HG03432 (cell line): ENCODE measurements at regions not wholly inside any gene's neighbourhood (a gene's known extent, or its start where the extent isn't known, plus 50 kb on each side); places are given as distances from the start of the nearest gene placed in this dataset.
A peak's percentile ranks its signal among the peaks of the same experiment; 100 is the strongest.
"Not testable (repeated sequence)": the region's sequence is repeated elsewhere in the genome, so short reads cannot be mapped to it uniquely, and the experiment has no call there.

Source experiments
- ATAC-seq: cut with Tn5 transposase; IDR thresholded peaks from one replicate; pipeline ENCODE4 v1.9.1; 2021; ENCODE audit warnings: mild to moderate bottlenecking, moderate library complexity; ENCODE audit not compliant: unreplicated experiment

DNA sequence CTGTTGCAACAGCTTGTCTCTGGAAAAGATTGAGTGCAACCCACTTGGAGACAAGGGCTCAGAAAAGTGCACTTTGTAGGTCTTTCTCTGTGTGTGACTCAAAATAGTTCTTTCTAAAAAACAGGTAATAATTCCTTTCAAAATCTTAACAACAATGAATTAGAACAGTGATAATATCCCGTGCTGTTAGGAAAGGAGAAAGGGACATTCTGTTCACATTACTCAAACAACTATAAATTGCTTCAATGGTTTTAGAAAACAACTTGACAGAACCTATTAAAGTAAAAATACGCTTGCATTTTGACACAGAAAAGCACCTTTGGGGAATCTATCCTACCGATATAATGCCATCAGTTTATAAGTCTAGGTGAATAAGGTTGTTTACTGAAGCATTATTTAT lies 468.1 kb upstream of the DPP6 start:
- no peak for ATAC-seq

GRCh38 chr7:153588586-153588985 lies 463.6 kb upstream of the DPP6 start:
- ATAC-seq = no peak

DNA sequence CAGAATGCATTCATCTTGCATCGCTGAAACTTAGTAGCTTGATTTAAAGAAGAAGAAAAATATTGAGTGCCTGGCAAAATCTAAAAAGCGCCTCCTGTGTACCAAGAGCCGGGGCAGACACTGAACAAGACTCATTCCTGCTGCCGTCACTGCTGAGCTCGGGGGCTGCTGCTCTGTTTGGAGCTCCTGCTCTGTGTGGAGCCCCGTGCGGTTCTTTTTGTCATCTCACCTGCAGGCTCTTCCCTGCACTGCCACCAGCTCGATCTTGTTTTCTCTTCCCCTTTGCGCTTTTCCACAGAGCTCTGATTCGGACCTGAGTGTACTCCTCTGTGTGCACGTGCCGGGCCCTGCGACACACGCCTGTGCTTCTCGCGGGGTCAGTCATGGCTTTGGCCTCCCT lies 462.1 kb upstream of the DPP6 start:
- ATAC-seq = no peak

DNA sequence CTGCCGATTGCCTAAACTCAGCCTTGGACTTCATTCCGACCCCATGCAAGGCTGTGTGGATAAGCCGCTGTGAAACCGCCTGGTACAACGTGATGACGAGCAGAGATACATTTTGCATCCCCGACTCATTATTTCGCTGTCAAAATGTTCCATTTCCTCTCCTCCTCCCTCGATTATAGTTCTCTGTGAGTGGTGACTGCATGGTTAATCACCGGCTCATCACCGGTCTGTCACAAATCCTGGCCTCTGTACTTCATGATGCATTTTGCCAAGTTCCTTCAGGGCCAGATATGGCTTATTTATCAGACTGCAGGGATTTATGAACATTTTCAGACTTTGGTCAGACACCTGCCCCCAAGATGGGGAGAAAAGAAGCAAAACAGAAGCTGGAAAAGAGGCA lies 461.6 kb upstream of the DPP6 start:
- no peak for ATAC-seq

DNA sequence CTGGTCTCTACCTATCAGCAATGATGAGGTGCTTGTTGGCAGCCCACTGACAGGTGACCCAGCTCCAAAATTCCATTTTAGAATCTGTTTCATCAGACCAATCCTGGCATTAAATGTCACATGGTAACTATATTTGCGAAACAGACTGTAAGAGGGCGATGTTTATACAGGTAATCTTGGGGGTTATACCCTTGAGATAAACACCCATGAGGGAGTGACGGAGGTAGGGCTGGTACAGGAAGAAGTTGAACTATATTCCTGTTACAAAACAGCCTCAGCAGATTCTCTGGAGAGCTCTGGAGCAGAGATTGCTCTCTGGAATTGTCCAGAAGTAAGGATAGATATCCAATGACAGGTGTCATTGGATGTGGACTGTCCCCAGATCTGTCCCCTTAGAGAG lies 444.8 kb upstream of the DPP6 start:
- ATAC-seq = no peak

- no peak for ATAC-seq
These were observed 435.4 kb upstream of the DPP6 start for GRCh38 chr7:153616711-153617325.

DNA sequence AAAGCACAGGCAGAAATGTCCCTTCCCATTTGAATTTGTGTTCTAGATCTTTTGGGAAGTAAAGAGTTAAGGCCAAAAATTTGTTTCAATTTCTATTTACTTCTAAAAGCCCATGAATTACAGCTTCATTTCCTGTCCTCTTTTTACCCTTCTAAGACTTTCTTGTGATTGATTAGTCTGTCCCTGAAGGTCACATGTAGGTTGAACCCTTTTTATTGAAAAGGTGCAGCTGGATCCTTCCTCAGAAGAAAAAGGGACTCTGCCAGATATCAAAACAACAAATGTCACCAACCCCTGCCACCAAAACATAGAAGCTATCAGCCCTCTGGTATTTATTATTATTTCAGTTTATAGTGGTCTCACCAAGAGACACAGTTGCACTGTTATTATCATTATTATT lies 424.9 kb upstream of the DPP6 start:
- no peak for ATAC-seq

DNA sequence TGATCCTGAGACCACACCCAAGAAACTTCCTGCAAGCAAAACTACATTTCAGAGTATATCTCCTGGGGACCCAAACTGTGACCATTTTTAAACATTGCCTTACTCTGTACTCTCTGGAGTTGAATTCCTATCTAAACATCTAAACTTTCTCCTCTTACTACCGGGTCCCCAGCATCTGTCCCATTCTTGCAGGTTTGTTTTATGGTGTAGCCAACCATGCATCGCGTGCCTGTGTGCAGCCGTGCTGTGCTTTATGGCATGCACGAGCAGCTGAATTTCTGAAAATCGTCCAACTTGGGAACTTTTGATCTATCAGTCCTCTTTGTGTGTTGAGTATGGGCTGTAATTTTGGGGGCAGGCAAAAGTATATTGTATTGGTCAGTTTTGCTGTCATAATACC lies 423.8 kb upstream of the DPP6 start:
- no peak for ATAC-seq

GRCh38 chr7:153628825-153629224 lies 423.4 kb upstream of the DPP6 start:
- ATAC-seq = no peak

GRCh38 chr7:153638821-153639435 lies 413.3 kb upstream of the DPP6 start:
- no peak for ATAC-seq

GRCh38 chr7:153640586-153640985 lies 411.6 kb upstream of the DPP6 start:
- peak; percentile 74 for ATAC-seq

DNA sequence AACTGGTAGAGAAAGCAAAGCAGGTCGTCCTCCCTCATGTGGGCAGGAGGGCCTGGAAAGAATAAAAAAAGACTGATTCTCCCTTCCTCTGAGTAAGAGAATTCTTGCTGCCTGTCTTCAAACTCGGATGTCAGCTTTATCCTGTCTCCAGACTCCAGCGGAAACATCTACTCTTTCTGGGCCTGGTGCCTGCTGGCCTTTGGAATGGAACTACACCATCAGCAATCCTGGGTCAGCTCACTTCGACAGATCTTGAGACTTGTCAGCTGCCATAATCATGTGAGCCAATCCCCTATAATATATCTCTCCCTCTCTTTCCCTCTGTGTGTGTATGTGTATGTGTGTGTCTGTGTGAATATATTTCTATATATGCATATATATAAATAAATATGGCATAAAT lies 411.0 kb upstream of the DPP6 start:
- no peak for ATAC-seq

GRCh38 chr7:153642989-153643388 lies 409.2 kb upstream of the DPP6 start:
- ATAC-seq = no peak

- no peak for ATAC-seq
These were observed 394.9 kb upstream of the DPP6 start for GRCh38 chr7:153657182-153657800.

GRCh38 chr7:153675131-153675530 lies 377.1 kb upstream of the DPP6 start:
- ATAC-seq = no peak

- ATAC-seq = no peak
These were observed 369.6 kb upstream of the DPP6 start for GRCh38 chr7:153682628-153683027.

DNA sequence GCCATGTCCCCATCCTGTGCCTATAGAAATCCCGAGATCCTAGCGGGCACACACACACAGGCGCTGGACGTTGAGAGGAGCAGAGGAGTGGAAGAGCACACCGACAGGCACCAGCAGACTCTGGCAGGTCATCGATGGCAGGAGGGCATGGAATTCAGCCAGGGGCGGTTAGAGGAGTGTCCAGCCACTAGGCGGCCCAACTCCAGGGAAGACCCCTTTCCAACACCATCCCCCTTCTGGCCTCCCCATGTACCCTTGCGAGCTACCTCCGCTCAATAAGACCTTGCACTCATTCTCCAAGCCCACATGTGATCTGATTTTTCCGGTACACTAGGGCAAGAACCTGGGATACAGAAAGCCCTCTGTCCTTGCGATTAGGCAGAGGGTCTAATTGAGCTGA lies 356.0 kb upstream of the DPP6 start:
- no peak for ATAC-seq

DNA sequence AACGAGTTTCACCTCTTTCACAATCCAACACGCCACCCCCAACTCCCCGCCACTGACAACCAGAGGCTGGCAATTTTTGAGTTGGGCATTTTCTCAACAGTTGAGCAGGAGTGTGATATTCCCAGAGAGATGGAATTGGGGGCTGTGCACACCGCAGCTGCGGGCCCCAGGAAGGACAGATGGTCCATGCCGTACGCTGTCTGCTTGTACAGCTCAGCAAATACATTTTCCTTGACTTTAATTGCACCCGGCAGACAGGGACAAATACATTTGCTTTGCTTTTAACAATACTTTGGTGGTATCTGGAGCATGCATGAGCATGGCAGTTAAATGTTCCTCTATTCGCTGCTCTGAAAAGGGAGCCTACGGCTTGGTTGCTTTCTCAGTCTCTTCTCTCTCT lies 354.2 kb upstream of the DPP6 start:
- no peak for ATAC-seq

DNA sequence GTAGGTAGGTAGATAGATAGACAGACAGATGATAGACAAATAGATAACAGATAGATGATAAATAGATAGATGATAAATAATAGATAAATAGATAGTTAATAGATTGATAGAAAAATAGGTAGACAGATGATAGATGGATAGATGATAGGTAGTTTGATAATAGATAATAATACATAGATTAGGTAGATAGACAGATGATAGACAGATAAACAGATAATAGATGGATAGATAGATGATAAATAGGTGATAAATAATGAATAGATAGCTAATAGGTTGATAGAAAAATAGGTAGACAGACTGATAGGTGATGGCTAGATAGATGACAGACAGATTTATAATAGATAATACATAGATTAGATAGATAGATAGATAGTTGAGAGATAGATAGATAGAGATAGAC lies 350.5 kb upstream of the DPP6 start:
- no peak for ATAC-seq

GRCh38 chr7:153723892-153724291 lies 328.3 kb upstream of the DPP6 start:
- not testable (repeated sequence) for ATAC-seq

GRCh38 chr7:153731504-153731903 lies 320.7 kb upstream of the DPP6 start:
- ATAC-seq = not testable (repeated sequence)

- not testable (repeated sequence) for ATAC-seq
These were observed 308.8 kb upstream of the DPP6 start for GRCh38 chr7:153743434-153743833.

DNA sequence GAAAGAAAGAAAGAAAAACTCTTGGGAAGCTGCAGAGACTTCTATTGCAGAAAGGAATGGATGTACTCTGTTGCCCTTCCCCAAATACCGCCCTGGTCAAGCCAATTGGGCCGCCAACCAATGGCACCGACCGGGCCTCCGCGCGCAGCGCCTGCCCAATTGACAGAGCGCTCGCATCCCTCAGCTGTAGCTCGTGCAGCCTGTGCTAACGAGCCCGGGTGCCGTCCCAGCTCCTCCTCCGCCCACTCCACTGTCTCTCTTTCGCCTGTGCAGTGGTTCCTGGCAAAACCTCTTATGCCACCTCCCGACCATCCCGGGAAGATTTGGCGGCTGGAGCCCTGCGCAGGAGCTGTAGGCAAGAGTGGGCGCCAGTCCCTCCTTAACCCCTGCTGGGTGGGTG lies 304.2 kb upstream of the DPP6 start:
- ATAC-seq = not testable (repeated sequence)
